ENCODE measurements at regions not wholly inside any gene's neighbourhood (a gene's known extent, or its start where the extent isn't known, plus 50 kb on each side); places are given as distances from the start of the nearest gene placed in this dataset.
"Not testable (repeated sequence)": the region's sequence is repeated elsewhere in the genome, so short reads cannot be mapped to it uniquely, and the experiment has no call there.

- Mint-ChIP-seq H3K9me3 (no peaks in the 10 kb centered on the region), H3K36me3 (ENCODE audit: low read depth) (no peaks in the 10 kb centered on the region), H3K27me3 (peaks cover 3% of the 10 kb centered on the region), H3K27ac (no peak overlapping the region), H3K4me3 (no peak overlapping the region), H3K4me1 (no peaks in the 10 kb centered on the region)
- POLR2A ChIA-PET, result no interaction called here
- no peak for DNase-seq
- CTCF ChIA-PET, result interaction anchor here (1.6 kb wide), 1 partner anchor 20 kb away, joined by 5 read pairs; no protein-coding TSS in a partner anchor
Observed at GRCh38 chr21:36610935-36611334, 88.0 kb upstream of the SIM2 start.

DNA sequence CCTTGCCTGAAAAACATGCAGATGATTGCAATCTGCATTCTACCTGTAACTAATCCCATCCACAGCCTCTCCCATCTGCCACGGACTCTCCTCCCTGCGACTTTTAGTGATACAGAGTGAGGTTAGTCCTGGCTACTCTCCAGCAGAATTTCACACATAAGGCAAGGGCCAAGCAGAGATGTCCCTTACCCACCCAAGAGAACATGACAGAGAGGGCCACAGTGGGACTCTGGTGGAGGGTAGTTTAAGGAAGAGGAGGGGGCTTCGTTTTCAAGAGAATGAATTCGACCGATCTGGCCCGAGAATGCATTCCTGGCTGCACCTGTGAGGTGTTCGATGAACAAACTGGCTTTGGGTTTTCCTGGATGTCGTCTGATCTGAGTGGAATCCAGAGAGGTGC, 87.5 kb upstream of the SIM2 start:
- no peaks in the 10 kb centered on the region for H3K9me3 Mint-ChIP-seq

DNA sequence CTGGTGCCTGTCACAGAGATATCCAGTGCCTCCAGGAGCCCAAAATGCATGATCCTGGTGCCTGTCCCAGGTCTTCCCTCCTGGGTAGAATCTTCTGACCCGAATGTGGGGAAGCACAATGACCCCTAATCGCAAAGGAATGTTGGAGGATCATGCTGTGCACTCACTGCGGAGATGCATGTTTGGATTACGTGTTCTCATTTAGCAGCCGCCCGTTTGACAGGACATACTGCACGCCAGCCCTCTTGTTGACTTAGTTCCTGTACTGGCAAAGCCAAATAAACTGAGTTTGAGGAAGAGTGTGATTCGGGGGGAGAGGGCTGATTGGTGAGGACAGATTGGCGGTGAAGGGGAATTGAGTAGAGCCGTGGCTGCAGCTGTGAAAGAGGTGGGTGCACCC, 85.9 kb upstream of the SIM2 start:
- no peak overlapping the region for H3K27ac Mint-ChIP-seq
- no peak overlapping the region for H3K4me3 Mint-ChIP-seq
- no peaks in the 10 kb centered on the region for H3K4me1 Mint-ChIP-seq
- peaks cover 3% of the 10 kb centered on the region for H3K27me3 Mint-ChIP-seq
- H3K36me3 Mint-ChIP-seq (ENCODE audit: low read depth), result no peaks in the 10 kb centered on the region
- CTCF ChIA-PET, result interaction anchor here (1.5 kb wide), 1 partner anchor 16 kb away, joined by 3 read pairs; no protein-coding TSS in a partner anchor
- DNase-seq, result no peak
- POLR2A ChIA-PET, result no interaction called here
- H3K9me3 Mint-ChIP-seq, result no peaks in the 10 kb centered on the region

More for the DNA sequence above, 87.5 kb upstream of the SIM2 start:
- H3K27me3 Mint-ChIP-seq, result peaks cover 3% of the 10 kb centered on the region
- POLR2A ChIA-PET, result no interaction called here
- H3K4me1 Mint-ChIP-seq, result no peaks in the 10 kb centered on the region
- CTCF ChIA-PET, result interaction anchor here (1.6 kb wide), 1 partner anchor 19 kb away, joined by 5 read pairs; no protein-coding TSS in a partner anchor
- H3K27ac Mint-ChIP-seq, result no peak overlapping the region
- H3K4me3 Mint-ChIP-seq, result no peak overlapping the region
- no peaks in the 10 kb centered on the region for H3K36me3 Mint-ChIP-seq (ENCODE audit: low read depth)
- no peak for DNase-seq

- no peak for DNase-seq
- Mint-ChIP-seq H3K27me3 (peaks cover 3% of the 10 kb centered on the region), H3K36me3 (ENCODE audit: low read depth) (no peaks in the 10 kb centered on the region), H3K27ac (no peak overlapping the region), H3K9me3 (no peaks in the 10 kb centered on the region), H3K4me3 (no peak overlapping the region), H3K4me1 (no peaks in the 10 kb centered on the region)
- CTCF ChIA-PET, result interaction anchor here (1.2 kb wide), 1 partner anchor 17 kb away, joined by 3 read pairs; no protein-coding TSS in a partner anchor
- POLR2A ChIA-PET, result no interaction called here
Observed at GRCh38 chr21:36613554-36613953, 85.4 kb upstream of the SIM2 start.

- Mint-ChIP-seq H3K4me3 (no peak overlapping the region), H3K36me3 (ENCODE audit: low read depth) (no peaks in the 10 kb centered on the region)
- CTCF ChIA-PET, result interaction anchor here (0.6 kb wide), 1 partner anchor 15 kb away, joined by 3 read pairs; no protein-coding TSS in a partner anchor
Observed at GRCh38 chr21:36615274-36615964, 83.5 kb upstream of the SIM2 start.

GRCh38 chr21:36616773-36617172, 82.1 kb upstream of the SIM2 start:
- H3K9me3 Mint-ChIP-seq; DNase-seq; CTCF ChIA-PET; H3K4me1 Mint-ChIP-seq; H3K27ac Mint-ChIP-seq; H3K36me3 Mint-ChIP-seq (ENCODE audit: low read depth); H3K4me3 Mint-ChIP-seq; POLR2A ChIA-PET; H3K27me3 Mint-ChIP-seq: not testable (repeated sequence)

More at GRCh38 chr21:36615274-36615964, 83.5 kb upstream of the SIM2 start:
- POLR2A ChIA-PET, result no interaction called here
- Mint-ChIP-seq H3K27ac (no peak overlapping the region), H3K27me3 (peaks cover 8% of the 10 kb centered on the region), H3K4me1 (no peaks in the 10 kb centered on the region), H3K9me3 (no peaks in the 10 kb centered on the region)
- no peak for DNase-seq

- H3K4me1 Mint-ChIP-seq; H3K36me3 Mint-ChIP-seq (ENCODE audit: low read depth); POLR2A ChIA-PET; H3K4me3 Mint-ChIP-seq; DNase-seq; H3K27ac Mint-ChIP-seq; H3K27me3 Mint-ChIP-seq; H3K9me3 Mint-ChIP-seq: not testable (repeated sequence)
- CTCF ChIA-PET, result interaction anchor here (1.3 kb wide), 1 partner anchor 9 kb away, joined by 4 read pairs; no protein-coding TSS in a partner anchor
Observed at GRCh38 chr21:36621794-36622193, 77.1 kb upstream of the SIM2 start.

GRCh38 chr21:36624105-36624504, 74.8 kb upstream of the SIM2 start:
- peaks cover 4% of the 10 kb centered on the region for H3K27me3 Mint-ChIP-seq
- H3K9me3 Mint-ChIP-seq, result peaks cover 6% of the 10 kb centered on the region
- ChIA-PET POLR2A (no interaction called here), CTCF (no interaction called here)
- no peak for DNase-seq
- H3K27ac Mint-ChIP-seq, result no peak overlapping the region
- no peaks in the 10 kb centered on the region for H3K36me3 Mint-ChIP-seq (ENCODE audit: low read depth)
- no peak overlapping the region for H3K4me3 Mint-ChIP-seq
- H3K4me1 Mint-ChIP-seq, result no peaks in the 10 kb centered on the region

DNA sequence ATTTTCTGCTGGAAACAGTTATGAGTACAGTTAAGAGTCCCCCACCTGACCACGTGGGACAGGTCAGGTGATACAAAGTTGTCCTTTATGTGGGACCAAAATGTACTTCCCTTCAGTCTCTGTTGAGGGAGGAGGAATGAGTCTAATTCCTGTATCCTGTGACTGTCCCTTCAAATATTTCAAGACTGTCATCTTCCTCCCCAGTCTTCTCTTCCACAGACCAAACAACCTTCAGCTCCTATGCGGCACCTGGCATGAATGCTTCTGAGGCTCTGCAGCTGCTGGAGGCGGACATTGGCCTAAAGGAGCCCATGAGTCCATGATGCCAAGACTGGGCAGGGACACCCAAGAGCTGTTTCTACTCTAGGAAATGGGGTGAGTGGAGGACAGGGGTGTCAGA, 72.1 kb upstream of the SIM2 start:
- DNase-seq, result no peak
- CTCF ChIA-PET, result no interaction called here
- peaks cover 3% of the 10 kb centered on the region for H3K27me3 Mint-ChIP-seq
- H3K36me3 Mint-ChIP-seq (ENCODE audit: low read depth), result no peaks in the 10 kb centered on the region
- POLR2A ChIA-PET, result no interaction called here
- H3K4me3 Mint-ChIP-seq, result no peak overlapping the region
- H3K4me1 Mint-ChIP-seq, result no peaks in the 10 kb centered on the region
- no peak overlapping the region for H3K27ac Mint-ChIP-seq
- peaks cover 6% of the 10 kb centered on the region for H3K9me3 Mint-ChIP-seq

GRCh38 chr21:36627242-36627641, 71.7 kb upstream of the SIM2 start:
- H3K27ac Mint-ChIP-seq, result no peak overlapping the region
- no peak for DNase-seq
- no peaks in the 10 kb centered on the region for H3K36me3 Mint-ChIP-seq (ENCODE audit: low read depth)
- peaks cover 3% of the 10 kb centered on the region for H3K27me3 Mint-ChIP-seq
- peaks cover 6% of the 10 kb centered on the region for H3K9me3 Mint-ChIP-seq
- H3K4me1 Mint-ChIP-seq, result no peaks in the 10 kb centered on the region
- ChIA-PET POLR2A (no interaction called here), CTCF (no interaction called here)
- H3K4me3 Mint-ChIP-seq, result no peak overlapping the region

GRCh38 chr21:36628106-36628505, 70.8 kb upstream of the SIM2 start:
- Mint-ChIP-seq H3K36me3 (ENCODE audit: low read depth) (no peaks in the 10 kb centered on the region), H3K9me3 (peaks cover 5% of the 10 kb centered on the region), H3K4me3 (no peak overlapping the region), H3K27me3 (peaks cover 3% of the 10 kb centered on the region), H3K4me1 (no peaks in the 10 kb centered on the region), H3K27ac (no peak overlapping the region)
- ChIA-PET CTCF (no interaction called here), POLR2A (no interaction called here)
- DNase-seq, result no peak

DNA sequence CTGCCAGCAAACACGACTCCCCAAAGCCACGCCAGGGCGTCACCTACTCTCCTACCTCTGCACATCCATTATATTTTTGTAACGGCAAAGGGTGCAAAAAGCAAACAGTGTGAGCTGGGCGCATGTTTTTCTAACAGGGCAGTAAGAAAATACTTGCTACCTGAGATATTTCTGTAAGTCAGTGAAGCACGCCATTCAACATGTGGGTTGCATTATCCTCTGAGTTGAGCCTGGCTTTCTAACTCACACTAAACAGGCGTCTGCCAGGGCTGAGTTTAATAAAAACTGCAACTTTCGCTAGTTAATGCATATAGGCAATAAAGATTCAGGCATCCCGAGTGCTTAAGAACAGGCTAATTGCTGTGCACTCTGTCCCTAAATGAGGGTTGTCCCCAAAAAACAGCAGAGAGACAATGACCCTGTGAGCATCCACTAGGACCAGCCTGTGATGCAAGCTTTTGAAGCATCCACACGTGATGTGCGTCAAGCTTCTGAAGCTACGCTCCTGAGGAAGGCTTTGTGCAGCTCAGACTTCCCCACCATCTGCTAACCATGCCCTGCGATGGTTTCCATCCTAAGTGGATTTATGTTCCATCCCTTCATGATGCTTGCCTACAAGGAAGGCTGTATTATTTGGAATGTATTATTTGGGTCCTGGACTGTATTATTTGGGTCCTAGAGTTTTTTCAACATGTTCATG, 70.0 kb upstream of the SIM2 start:
- H3K27ac Mint-ChIP-seq, result no peak overlapping the region
- no peak overlapping the region for H3K4me3 Mint-ChIP-seq
- CTCF ChIA-PET, result interaction anchor here (1.6 kb wide), 1 partner anchor 16 kb away, joined by 3 read pairs; no protein-coding TSS in a partner anchor
- DNase-seq, result no peak
- H3K27me3 Mint-ChIP-seq, result peaks cover 7% of the 10 kb centered on the region
- no peaks in the 10 kb centered on the region for H3K36me3 Mint-ChIP-seq (ENCODE audit: low read depth)
- H3K4me1 Mint-ChIP-seq, result no peaks in the 10 kb centered on the region
- peaks cover 1% of the 10 kb centered on the region for H3K9me3 Mint-ChIP-seq
- POLR2A ChIA-PET, result no interaction called here

- peaks cover 7% of the 10 kb centered on the region for H3K27me3 Mint-ChIP-seq
- no peak overlapping the region for H3K4me3 Mint-ChIP-seq
- CTCF ChIA-PET, result interaction anchor here (0.6 to 2.5 kb wide), 42 partner anchors 8 to 1071 kb away, joined by 3 to 28 read pairs (median 4); no protein-coding TSS in a partner anchor
- no peaks in the 10 kb centered on the region for H3K9me3 Mint-ChIP-seq
- H3K4me1 Mint-ChIP-seq, result no peaks in the 10 kb centered on the region
- H3K27ac Mint-ChIP-seq, result no peak overlapping the region
- POLR2A ChIA-PET, result no interaction called here
- no peaks in the 10 kb centered on the region for H3K36me3 Mint-ChIP-seq (ENCODE audit: low read depth)
- DNase-seq, result peak; percentile 60
Observed at GRCh38 chr21:36630485-36631206, 68.3 kb upstream of the SIM2 start.
